ENCODE measurements at regions not wholly inside any gene's neighbourhood (a gene's known extent, or its start where the extent isn't known, plus 50 kb on each side); places are given as distances from the start of the nearest gene placed in this dataset.

- FAIRE-seq, result no peak
Observed at GRCh38 chr5:3794611-3795010, 199.0 kb downstream of the IRX1 start.

GRCh38 chr5:3796736-3797135, 201.1 kb downstream of the IRX1 start:
- H3K4me1 ChIP-seq, result no peaks in the 10 kb centered on the region
- 46 to 70% methylated on average over 2 of the region's 3 CpGs for WGBS, 2 donors
- FAIRE-seq, result no peak

More at GRCh38 chr5:3794611-3795010, 199.0 kb downstream of the IRX1 start:
- H3K4me1 ChIP-seq, result no peaks in the 10 kb centered on the region
- 92 to 100% methylated on average over 1 of the region's 1 CpG for WGBS, 2 donors
- intact Hi-C loops (cut with DNase I), result no loop called here
- no peak overlapping the region for H3K27ac ChIP-seq
- H3K27me3 ChIP-seq, result peaks cover 0 to 8% (median 0%) of the 10 kb centered on the region in 4 donors
- no peak for ATAC-seq
- no peak for TF ChIP-seq CTCF (IDR thresholded peaks at IDR 0.05)
- no peak overlapping the region for H3K4me3 ChIP-seq
- H3K36me3 ChIP-seq, result no peaks in the 10 kb centered on the region
- H3K9me3 ChIP-seq, result no peaks in the 10 kb centered on the region
- no peak for DNase-seq

GRCh38 chr5:3801967-3802366, 206.3 kb downstream of the IRX1 start:
- 40 to 59% methylated on average over 2 of the region's 2 CpGs for WGBS, 2 donors
- Histone ChIP-seq H3K27me3 (no peaks in the 10 kb centered on the region), H3K4me1 (no peaks in the 10 kb centered on the region), H3K36me3 (no peaks in the 10 kb centered on the region), H3K4me3 (no peak overlapping the region), H3K9me3 (no peaks in the 10 kb centered on the region), H3K27ac (no peak overlapping the region)
- DNase-seq (no peak), ATAC-seq (no peak), FAIRE-seq (no peak)
- no peak for TF ChIP-seq CTCF (IDR thresholded peaks at IDR 0.05)
- intact Hi-C loops (cut with DNase I), result no loop called here

More at GRCh38 chr5:3796736-3797135, 201.1 kb downstream of the IRX1 start:
- H3K36me3 ChIP-seq, result no peaks in the 10 kb centered on the region
- intact Hi-C loops (cut with DNase I), result no loop called here
- H3K4me3 ChIP-seq, result no peak overlapping the region
- DNase-seq (no peak), ATAC-seq (no peak)
- no peak overlapping the region for H3K27ac ChIP-seq
- TF ChIP-seq CTCF (IDR thresholded peaks at IDR 0.05), result no peak
- no peaks in the 10 kb centered on the region for H3K9me3 ChIP-seq
- no peaks in the 10 kb centered on the region for H3K27me3 ChIP-seq

GRCh38 chr5:3809455-3809854, 213.8 kb downstream of the IRX1 start:
- 63 to 73% methylated on average over 4 of the region's 4 CpGs for WGBS, 2 donors
- no peak for ATAC-seq
- H3K4me1 ChIP-seq, result no peaks in the 10 kb centered on the region
- TF ChIP-seq CTCF (IDR thresholded peaks at IDR 0.05), result no peak
- H3K36me3 ChIP-seq, result no peaks in the 10 kb centered on the region
- intact Hi-C loops (cut with DNase I), result no loop called here
- FAIRE-seq, result no peak
- no peak overlapping the region for H3K27ac ChIP-seq
- H3K9me3 ChIP-seq, result no peaks in the 10 kb centered on the region
- no peaks in the 10 kb centered on the region for H3K27me3 ChIP-seq
- H3K4me3 ChIP-seq, result no peak overlapping the region
- DNase-seq, result no peak

- intact Hi-C loops (cut with DNase I), result no loop called here
- TF ChIP-seq CTCF (IDR thresholded peaks at IDR 0.05), result no peak
- no peak overlapping the region for H3K4me3 ChIP-seq
- H3K36me3 ChIP-seq, result no peaks in the 10 kb centered on the region
- H3K27ac ChIP-seq, result no peak overlapping the region
- no peaks in the 10 kb centered on the region for H3K4me1 ChIP-seq
- no peaks in the 10 kb centered on the region for H3K9me3 ChIP-seq
- no peaks in the 10 kb centered on the region for H3K27me3 ChIP-seq
- FAIRE-seq (no peak), DNase-seq (no peak), ATAC-seq (no peak)
- whole genome bisulfite sequencing, 2 donors, result 60 to 67% methylated on average over 1 of the region's 1 CpG
Observed at GRCh38 chr5:3811116-3811515, 215.5 kb downstream of the IRX1 start.

Data from pancreas (tissue), 10 donors.